GM13977 (cell line): ENCODE measurements at regions not wholly inside any gene's neighbourhood (a gene's known extent, or its start where the extent isn't known, plus 50 kb on each side); places are given as distances from the start of the nearest gene placed in this dataset.
"Not testable (repeated sequence)": the region's sequence is repeated elsewhere in the genome, so short reads cannot be mapped to it uniquely, and the experiment has no call there.

Experiments
- DNase-seq: peaks from one replicate; pipeline ENCODE4 v3.0.0; 2012; ENCODE audit warnings: low spot score
- in situ Hi-C: fragments of 300-500 bp; cut with MboI; formaldehyde crosslinking; loops from one replicate; pipeline ENCODE4 v1.12.0; 2022; ENCODE audit warnings: low sequenced_read_pairs, low pct_unique_long_range_greater_than_20kb, mixed read lengths, inconsistent platforms; ENCODE audit not compliant: unreplicated experiment
- TF ChIP-seq, protein P1 (sequence below): IDR thresholded peaks from 2 replicates; pipeline ENCODE4 v1.5.1; 2012; ENCODE audit warnings: mild to moderate bottlenecking, control low read depth; ENCODE audit not compliant: insufficient read depth; ENCODE audit errors: extremely low read depth, missing control alignments

GRCh38 chr6:4225161-4225872 lies 89.9 kb upstream of the ECI2 start:
- in situ Hi-C loops: no loop called here
- DNase-seq: no peak
- TF ChIP-seq, protein P1, sequence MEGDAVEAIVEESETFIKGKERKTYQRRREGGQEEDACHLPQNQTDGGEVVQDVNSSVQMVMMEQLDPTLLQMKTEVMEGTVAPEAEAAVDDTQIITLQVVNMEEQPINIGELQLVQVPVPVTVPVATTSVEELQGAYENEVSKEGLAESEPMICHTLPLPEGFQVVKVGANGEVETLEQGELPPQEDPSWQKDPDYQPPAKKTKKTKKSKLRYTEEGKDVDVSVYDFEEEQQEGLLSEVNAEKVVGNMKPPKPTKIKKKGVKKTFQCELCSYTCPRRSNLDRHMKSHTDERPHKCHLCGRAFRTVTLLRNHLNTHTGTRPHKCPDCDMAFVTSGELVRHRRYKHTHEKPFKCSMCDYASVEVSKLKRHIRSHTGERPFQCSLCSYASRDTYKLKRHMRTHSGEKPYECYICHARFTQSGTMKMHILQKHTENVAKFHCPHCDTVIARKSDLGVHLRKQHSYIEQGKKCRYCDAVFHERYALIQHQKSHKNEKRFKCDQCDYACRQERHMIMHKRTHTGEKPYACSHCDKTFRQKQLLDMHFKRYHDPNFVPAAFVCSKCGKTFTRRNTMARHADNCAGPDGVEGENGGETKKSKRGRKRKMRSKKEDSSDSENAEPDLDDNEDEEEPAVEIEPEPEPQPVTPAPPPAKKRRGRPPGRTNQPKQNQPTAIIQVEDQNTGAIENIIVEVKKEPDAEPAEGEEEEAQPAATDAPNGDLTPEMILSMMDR: peak; percentile 7

DNA sequence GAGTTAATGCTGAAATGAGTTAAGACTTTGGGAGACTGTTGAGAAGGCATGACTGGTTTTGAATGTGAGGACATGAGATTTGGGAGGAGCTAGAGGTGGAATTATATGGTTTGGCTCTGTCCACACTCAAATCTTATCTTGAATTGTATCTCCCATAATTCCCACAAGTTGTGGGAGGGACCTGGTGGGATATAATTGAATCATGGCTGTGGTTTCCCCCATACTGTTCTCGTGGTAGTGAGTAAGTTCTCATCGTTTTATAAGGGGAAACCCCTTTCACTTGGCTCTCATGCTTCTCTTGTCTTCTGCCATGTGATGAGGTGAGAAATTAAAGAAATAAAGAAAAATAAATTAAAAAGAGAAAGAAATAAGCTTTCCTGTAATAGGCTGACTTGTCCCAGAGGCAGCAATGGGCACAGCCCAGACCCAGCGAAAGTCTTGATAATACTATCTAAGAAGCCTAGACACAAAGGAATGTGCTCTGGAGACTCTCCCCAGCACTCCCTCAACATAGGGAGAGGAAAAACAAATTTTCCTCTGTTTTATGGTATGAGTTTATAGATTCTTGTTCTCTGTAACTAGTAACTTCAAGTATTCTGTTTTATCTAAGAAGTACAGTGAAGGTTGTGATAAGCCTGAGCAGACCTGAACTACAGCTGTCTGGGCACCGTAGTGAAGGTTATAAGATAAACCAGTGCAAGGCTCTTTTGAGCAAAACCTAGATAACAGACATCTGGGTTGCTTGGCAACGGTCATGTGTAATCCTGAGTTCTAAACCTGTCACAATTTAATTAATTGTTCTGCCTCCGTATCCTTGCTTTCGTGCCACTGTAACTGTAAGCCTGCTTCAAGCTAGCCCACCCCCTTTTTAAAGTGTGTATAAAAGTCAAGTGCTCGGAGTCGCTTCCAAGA lies 88.9 kb upstream of the ECI2 start:
- in situ Hi-C loops: no loop called here
- TF ChIP-seq, protein P1: no peak
- no peak for DNase-seq

DNA sequence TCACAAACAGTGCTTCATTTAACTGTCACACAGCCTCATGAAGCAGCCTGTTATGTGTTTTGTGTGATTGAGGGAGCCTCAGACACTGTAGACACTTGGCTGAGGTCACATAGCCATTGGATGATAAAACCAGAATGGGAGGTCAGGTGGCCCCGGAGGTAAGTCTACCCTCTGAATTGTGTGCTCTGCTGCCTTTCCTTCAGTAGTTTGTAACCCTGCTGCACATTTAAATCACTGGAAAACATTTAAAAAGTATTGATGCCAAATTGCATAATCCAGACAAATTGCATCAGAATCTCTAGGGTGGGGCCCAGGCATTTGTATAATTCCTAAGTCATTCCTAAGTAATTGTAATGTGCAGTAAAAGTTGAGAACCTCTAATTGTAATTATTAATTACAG lies 85.2 kb upstream of the ECI2 start:
- TF ChIP-seq, protein P1: no peak
- in situ Hi-C loops: no loop called here
- no peak for DNase-seq

DNA sequence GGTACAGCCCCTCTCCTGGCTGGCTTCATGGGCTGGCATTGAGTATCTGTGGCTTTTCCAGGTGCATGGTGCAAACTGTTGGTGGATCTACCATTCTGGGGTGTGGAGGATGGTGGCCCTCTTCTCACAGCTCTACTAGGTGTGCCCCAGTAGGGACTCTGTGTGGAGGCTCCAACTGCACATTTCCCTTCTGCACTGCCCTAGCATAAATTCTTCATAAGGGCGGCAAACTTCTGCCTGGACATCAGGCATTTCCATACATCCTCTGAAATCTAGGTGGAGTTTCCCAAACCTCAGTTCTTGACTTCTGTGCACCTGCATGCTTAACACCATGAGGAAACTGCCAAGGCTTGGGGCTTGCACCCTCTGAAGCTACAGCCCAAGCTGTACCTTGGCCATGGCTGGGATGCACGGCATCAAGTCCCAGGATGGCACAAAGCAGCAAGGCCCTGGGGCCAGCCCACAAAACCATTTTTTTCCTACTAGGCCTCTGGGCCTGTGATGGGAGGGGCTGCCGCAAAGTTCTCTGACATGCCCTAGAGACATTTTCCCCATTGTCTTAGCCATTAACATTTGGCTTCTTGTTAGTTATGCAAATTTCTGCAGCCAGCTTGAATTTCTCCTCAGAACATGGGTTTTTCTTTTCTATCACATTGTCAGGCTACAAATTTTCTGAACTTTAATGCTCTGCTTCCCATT lies 83.4 kb upstream of the ECI2 start:
- in situ Hi-C loops, DNase-seq: not testable (repeated sequence)

DNA sequence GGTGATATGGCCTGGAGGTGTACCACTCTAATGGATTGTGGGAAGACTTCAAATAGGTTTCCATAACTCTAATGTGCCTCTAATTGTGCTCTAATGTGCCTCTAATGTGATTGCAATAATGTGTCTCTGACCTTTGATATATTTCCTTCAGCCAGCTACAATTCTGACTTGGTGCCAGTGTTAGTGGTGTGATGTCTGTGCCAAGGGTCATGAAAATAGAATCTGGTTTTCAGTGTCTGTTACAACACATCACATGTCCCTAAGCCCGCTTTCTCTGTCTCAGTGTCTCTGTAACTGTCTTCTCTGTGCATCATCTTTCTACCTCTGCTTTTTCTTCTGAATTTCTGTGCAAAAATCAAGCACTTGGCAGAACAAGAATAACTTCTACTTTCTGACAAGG lies 77.2 kb upstream of the ECI2 start:
- no peak for DNase-seq
- TF ChIP-seq, protein P1: no peak
- in situ Hi-C loops: no loop called here

GRCh38 chr6:4210629-4211419 lies 75.4 kb upstream of the ECI2 start:
- in situ Hi-C loops: no loop called here
- TF ChIP-seq, protein P1: peak; percentile 75

More at GRCh38 chr6:4210629-4211419, 75.4 kb upstream of the ECI2 start:
- peak; percentile 53 for DNase-seq
